ENCODE measurements at regions not wholly inside any gene's neighbourhood (a gene's known extent, or its start where the extent isn't known, plus 50 kb on each side); places are given as distances from the start of the nearest gene placed in this dataset.

GRCh38 chr19:30864391-30865215 is 484.6 kb downstream of the TSHZ3 start:
- Histone ChIP-seq H3K4me1 (no peaks in the 10 kb centered on the region), H3K36me3 (no peaks in the 10 kb centered on the region), H3K4me3 (no peak overlapping the region), H3K27me3 (no peaks in the 10 kb centered on the region), H3K27ac (no peak overlapping the region), H3K9me3 (no peaks in the 10 kb centered on the region)
- peak; percentile 85 for ATAC-seq
- TF ChIP-seq CTCF (IDR thresholded peaks at IDR 0.05), result no peak
- intact Hi-C loops (cut with DNase I), result no loop called here
- DNase-seq, result no peak

GRCh38 chr19:30862876-30863275 is 486.4 kb downstream of the TSHZ3 start:
- H3K36me3 ChIP-seq, result no peaks in the 10 kb centered on the region
- intact Hi-C loops (cut with DNase I), result no loop called here
- H3K4me1 ChIP-seq, result no peaks in the 10 kb centered on the region
- ATAC-seq (no peak), DNase-seq (peak; percentile 42)
- no peak overlapping the region for H3K4me3 ChIP-seq
- no peak overlapping the region for H3K27ac ChIP-seq
- no peaks in the 10 kb centered on the region for H3K27me3 ChIP-seq
- TF ChIP-seq CTCF (IDR thresholded peaks at IDR 0.05), result no peak
- no peaks in the 10 kb centered on the region for H3K9me3 ChIP-seq

GRCh38 chr19:30861919-30862318 is 487.3 kb downstream of the TSHZ3 start:
- Histone ChIP-seq H3K27me3 (no peaks in the 10 kb centered on the region), H3K4me1 (no peaks in the 10 kb centered on the region), H3K36me3 (no peaks in the 10 kb centered on the region), H3K9me3 (no peaks in the 10 kb centered on the region), H3K4me3 (no peak overlapping the region), H3K27ac (no peak overlapping the region)
- ATAC-seq (no peak), DNase-seq (peak; percentile 22)
- intact Hi-C loops (cut with DNase I), result no loop called here
- TF ChIP-seq CTCF (IDR thresholded peaks at IDR 0.05), result no peak

DNA sequence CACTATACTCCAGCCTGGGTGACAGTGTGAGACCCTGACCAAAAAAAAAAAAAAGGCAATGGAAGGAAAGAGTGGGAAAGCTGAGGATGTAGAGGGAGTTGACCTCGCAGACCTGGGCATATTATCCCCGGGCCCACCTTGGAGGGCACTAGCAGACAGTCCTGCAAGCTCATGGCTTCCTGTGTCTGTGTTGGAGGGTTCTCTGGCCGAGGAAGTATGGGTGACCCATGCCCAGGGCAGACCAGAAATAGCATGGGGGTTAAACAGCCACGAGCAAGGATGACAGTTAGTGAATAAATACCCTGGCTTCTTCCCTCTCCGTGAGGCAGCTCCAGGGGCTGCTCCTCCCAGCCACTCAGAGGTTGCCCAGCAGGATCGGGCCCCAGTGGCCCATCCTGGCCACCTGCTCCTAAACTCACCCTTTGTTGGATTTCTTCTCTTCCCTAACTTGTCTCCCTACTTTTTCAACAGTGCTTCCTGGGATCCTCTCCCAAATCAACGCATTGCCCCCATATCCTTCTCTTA is 485.8 kb downstream of the ZNF536 start:
- H3K36me3 ChIP-seq, result no peaks in the 10 kb centered on the region
- intact Hi-C loops (cut with DNase I), result no loop called here
- TF ChIP-seq CTCF (IDR thresholded peaks at IDR 0.05), result no peak
- H3K4me1 ChIP-seq, result no peaks in the 10 kb centered on the region
- no peak for ATAC-seq
- no peaks in the 10 kb centered on the region for H3K27me3 ChIP-seq
- no peak overlapping the region for H3K27ac ChIP-seq
- H3K9me3 ChIP-seq, result no peaks in the 10 kb centered on the region
- DNase-seq, result no peak
- H3K4me3 ChIP-seq, result no peak overlapping the region

- no peaks in the 10 kb centered on the region for H3K9me3 ChIP-seq
- no peaks in the 10 kb centered on the region for H3K36me3 ChIP-seq
- no peak for TF ChIP-seq CTCF (IDR thresholded peaks at IDR 0.05)
- H3K27ac ChIP-seq, result no peak overlapping the region
- intact Hi-C loops (cut with DNase I), result no loop called here
- H3K27me3 ChIP-seq, result no peaks in the 10 kb centered on the region
- no peak for DNase-seq
- H3K4me1 ChIP-seq, result no peaks in the 10 kb centered on the region
- no peak for ATAC-seq
- H3K4me3 ChIP-seq, result no peak overlapping the region
Observed at GRCh38 chr19:30857388-30857787, 485.2 kb downstream of the ZNF536 start.
